SK-N-SH (cell line): ENCODE measurements at regions not wholly inside any gene's neighbourhood (a gene's known extent, or its start where the extent isn't known, plus 50 kb on each side); places are given as distances from the start of the nearest gene placed in this dataset.
"Not testable (repeated sequence)": the region's sequence is repeated elsewhere in the genome, so short reads cannot be mapped to it uniquely, and the experiment has no call there.

Source experiments
- CTCF ChIA-PET: fragments of 300-600, 350-600 bp; formaldehyde crosslinking; extraction: SDS; loops from one replicate; lab custom pipeline; 2021; lab: Yijun Ruan, JAX
- POLR2A ChIA-PET: fragments of 350-600 bp; sonication (Branson Sonifier 250); formaldehyde crosslinking; extraction: SDS; loops from one replicate; lab custom pipeline; 2020; ENCODE audit warnings: antibody characterized with exemption, inconsistent platforms; lab: Yijun Ruan, JAX
- DNase-seq: peaks from one replicate; pipeline ENCODE4 v3.0.0; 2012
- H2AFZ ChIP-seq: fragments of 200-600 bp; sonication (generic); 2 replicates; pipeline ENCODE4 v1.8.1; 2016; ENCODE audit warnings: antibody characterized with exemption, mild to moderate bottlenecking, low read depth
- H3F3A ChIP-seq: fragments of 200-600 bp; sonication (generic); replicated peaks from 2 replicates; pipeline ENCODE3; 2016; ENCODE audit warnings: antibody characterized with exemption, mild to moderate bottlenecking; ENCODE audit not compliant: insufficient read depth
- H3K27ac ChIP-seq, 2 experiments: fragments of 200-500 bp in 1 of 2; fragments of 200-600 bp in 1 of 2; sonication (Bioruptor generic) in 1 of 2; sonication (generic), shearing (Covaris generic) in 1 of 2; 2 replicates each; pipeline versions ENCODE4 v1.5.1 to v1.6.1; 2014 to 2016; ENCODE audit warnings: low read depth in 2 of 2, inconsistent platforms in 1 of 2, low read length in 1 of 2, mild to moderate bottlenecking in 1 of 2, mixed read lengths in 1 of 2
- H3K27me3 ChIP-seq: fragments of 200-600 bp; sonication (generic), shearing (Covaris generic); 2 replicates; pipeline ENCODE4 v1.6.1; 2016; ENCODE audit warnings: mixed run types; ENCODE audit not compliant: insufficient read depth
- H3K36me3 ChIP-seq, 2 experiments: fragments of 200-500 bp in 1 of 2; fragments of 200-600 bp in 1 of 2; sonication (Bioruptor generic) in 1 of 2; sonication (generic) in 1 of 2; replicated peaks in 1 of 2; 2 replicates each; pipeline versions ENCODE3 to v1.5.1; 2014 to 2016; ENCODE audit warnings: low read length in 1 of 2, mild to moderate bottlenecking in 1 of 2; ENCODE audit not compliant: insufficient read depth in 2 of 2, control insufficient read depth in 1 of 2
- H3K4me1 ChIP-seq, 2 experiments: fragments of 200-500 bp in 1 of 2; fragments of 200-600 bp in 1 of 2; sonication (Bioruptor generic) in 1 of 2; sonication (generic), shearing (Covaris generic) in 1 of 2; 2 replicates each; pipeline versions ENCODE4 v1.5.1 to v1.6.1; 2014 to 2016; ENCODE audit warnings: low read depth in 1 of 2, low read length in 1 of 2, mixed run types in 1 of 2; ENCODE audit not compliant: insufficient read depth in 2 of 2, control insufficient read depth in 1 of 2
- H3K4me2 ChIP-seq: fragments of 200-600 bp; sonication (generic), shearing (Covaris generic); 2 replicates; pipeline ENCODE4 v1.6.1; 2017; ENCODE audit warnings: mixed run types
- H3K4me3 ChIP-seq, 2 experiments: fragments of 200-500 bp in 1 of 2; fragments of 200-600 bp in 1 of 2; sonication (Bioruptor generic) in 1 of 2; sonication (generic), shearing (Covaris generic) in 1 of 2; 2 replicates each; pipeline versions ENCODE4 v1.5.1 to v1.8.1; 2014 to 2016; ENCODE audit warnings: low read depth in 2 of 2, inconsistent platforms in 1 of 2, low read length in 1 of 2, mild to moderate bottlenecking in 1 of 2, mixed read lengths in 1 of 2, moderate library complexity in 1 of 2
- H3K79me2 ChIP-seq: fragments of 200-600 bp; sonication (generic); 2 replicates; pipeline ENCODE4 v1.8.1; 2017; ENCODE audit warnings: mild to moderate bottlenecking; ENCODE audit not compliant: insufficient read depth
- H3K9ac ChIP-seq: fragments of 200-600 bp; sonication (generic); 2 replicates; pipeline ENCODE4 v1.6.1; 2017; ENCODE audit warnings: mixed run types
- H3K9me2 ChIP-seq: fragments of 200-600 bp; sonication (generic); 2 replicates; pipeline ENCODE4 v1.6.1; 2017; ENCODE audit warnings: mixed run types
- H3K9me3 ChIP-seq: fragments of 200-600 bp; sonication (generic); 2 replicates; pipeline ENCODE4 v1.6.1; 2017; ENCODE audit warnings: mixed run types, mild to moderate bottlenecking, moderate library complexity
- H4K20me1 ChIP-seq: fragments of 200-600 bp; sonication (generic); 2 replicates; pipeline ENCODE4 v1.6.1; 2017; ENCODE audit warnings: mild to moderate bottlenecking, mixed run types; ENCODE audit not compliant: insufficient read depth
- CTCF ChIP-seq: fragments of 200-600 bp; sonication (generic); IDR thresholded peaks from 2 replicates; pipeline ENCODE4 v1.6.1; 2017; ENCODE audit warnings: antibody characterized with exemption, mild to moderate bottlenecking, moderate library complexity
- EZH2phosphoT487 ChIP-seq: fragments of 200-600 bp; sonication (generic); IDR thresholded peaks from 2 replicates; pipeline ENCODE4 v1.6.1; 2017; ENCODE audit warnings: low read depth, mixed run types, mild to moderate bottlenecking, antibody characterized with exemption, moderate library complexity, borderline replicate concordance
- FOSL2 ChIP-seq: IDR thresholded peaks from 2 replicates; pipeline ENCODE4 v1.4.0; 2012; ENCODE audit warnings: low read depth, mild to moderate bottlenecking, moderate library complexity, borderline replicate concordance
- FOXJ3 ChIP-seq: sonication (generic); formaldehyde crosslinking; IDR thresholded peaks from 2 replicates; pipeline ENCODE4 v1.5.1; 2020; ENCODE audit warnings: mild to moderate bottlenecking, missing genetic modification reagents
- GABPA ChIP-seq: IDR thresholded peaks from 2 replicates; pipeline ENCODE4 v1.4.0; 2012; ENCODE audit warnings: low read depth, mild to moderate bottlenecking
- GATA2 ChIP-seq: sonication (generic); formaldehyde crosslinking; IDR thresholded peaks from 2 replicates; pipeline ENCODE4 v1.5.0; 2020; ENCODE audit warnings: mild to moderate bottlenecking, missing genetic modification reagents
- JUND ChIP-seq: IDR thresholded peaks from 2 replicates; pipeline ENCODE4 v1.4.0; 2012
- NFIC ChIP-seq: IDR thresholded peaks from 2 replicates; pipeline ENCODE4 v1.4.0; 2012; ENCODE audit warnings: borderline replicate concordance
- PBX3 ChIP-seq: IDR thresholded peaks from 2 replicates; pipeline ENCODE4; 2012
- POLR2AphosphoS5 ChIP-seq: IDR thresholded peaks from 2 replicates; pipeline ENCODE4 v1.6.1; 2012; ENCODE audit warnings: low read depth, low read length
- RFX5 ChIP-seq: IDR thresholded peaks from 2 replicates; pipeline ENCODE4 v1.6.1; 2012; ENCODE audit warnings: mild to moderate bottlenecking, improper control_type of control experiment, low read length
- RXRA ChIP-seq: IDR thresholded peaks from 2 replicates; pipeline ENCODE4 v1.4.0; 2012; ENCODE audit warnings: low read depth, mild to moderate bottlenecking, borderline replicate concordance
- TCF12 ChIP-seq: IDR thresholded peaks from 2 replicates; pipeline ENCODE4 v1.4.0; 2012
- TEAD4 ChIP-seq: IDR thresholded peaks from 2 replicates; pipeline ENCODE4 v1.4.0; 2012; ENCODE audit warnings: mild to moderate bottlenecking, borderline replicate concordance; ENCODE audit not compliant: insufficient read depth
- USF1 ChIP-seq: IDR thresholded peaks from 2 replicates; pipeline ENCODE4 v1.4.0; 2012; ENCODE audit warnings: low read depth, borderline replicate concordance
- YY1 ChIP-seq: IDR thresholded peaks from 2 replicates; pipeline ENCODE4 v1.4.0; 2012; ENCODE audit warnings: low read depth, mild to moderate bottlenecking
- WGBS: methylation state at CpG from one replicate; pipeline ENCODE4 v1.1.6; 2017; ENCODE audit warnings: low lambda C conversion rate; 5-methylcytosine and 5-hydroxymethylcytosine counted together

GRCh38 chr4:59772641-59773139, 1427.4 kb upstream of the ADGRL3 start:
- no peak overlapping the region for H3K4me2 ChIP-seq

GRCh38 chr4:59780271-59780670, 1419.9 kb upstream of the ADGRL3 start:
- WGBS: 8% methylated on average over 3 of the region's 3 CpGs

More at GRCh38 chr4:59772641-59773139, 1427.4 kb upstream of the ADGRL3 start:
- Histone ChIP-seq H3K4me3 (no peak overlapping the region), H3K9me3 (no peaks in the 10 kb centered on the region), H3K36me3 (no peaks in the 10 kb centered on the region), H4K20me1 (no peaks in the 10 kb centered on the region), H3F3A (no peaks in the 10 kb centered on the region), H3K27ac (no peak overlapping the region), H3K79me2 (no peaks in the 10 kb centered on the region), H2AFZ (no peak overlapping the region), H3K9me2 (no peaks in the 10 kb centered on the region), H3K27me3 (no peaks in the 10 kb centered on the region), H3K4me1 (no peaks in the 10 kb centered on the region), H3K9ac (no peak overlapping the region)
- POLR2A ChIA-PET: no interaction called here
- DNase-seq: no peak
- TF ChIP-seq FOXJ3: no peak
- TF ChIP-seq EZH2phosphoT487: no peak
- no peak for TF ChIP-seq NFIC
- TF ChIP-seq POLR2AphosphoS5: no peak
- no peak for TF ChIP-seq CTCF
- TF ChIP-seq TEAD4: no peak
- TF ChIP-seq RFX5: no peak
- no peak for TF ChIP-seq JUND
- no peak for TF ChIP-seq GATA2 (CRISPR knock-in tag)
- TF ChIP-seq FOSL2: no peak
- no peak for TF ChIP-seq GABPA
- WGBS: 22% methylated on average over 1 of the region's 1 CpG
- CTCF ChIA-PET: no interaction called here

GRCh38 chr4:59805176-59805575, 1395.0 kb upstream of the ADGRL3 start:
- Histone ChIP-seq H3K9me2 (no peaks in the 10 kb centered on the region), H2AFZ (no peak overlapping the region), H3K27ac (no peak overlapping the region), H3K9me3 (no peaks in the 10 kb centered on the region), H3K4me3 (no peak overlapping the region), H3K27me3 (no peaks in the 10 kb centered on the region), H3K36me3 (no peaks in the 10 kb centered on the region), H4K20me1 (no peaks in the 10 kb centered on the region), H3K4me2 (no peak overlapping the region), H3K9ac (no peak overlapping the region), H3F3A (no peaks in the 10 kb centered on the region), H3K79me2 (no peaks in the 10 kb centered on the region), H3K4me1 (no peaks in the 10 kb centered on the region)
- TF ChIP-seq RFX5: no peak
- TF ChIP-seq USF1: no peak
- TF ChIP-seq TCF12: no peak
- TF ChIP-seq RXRA: no peak
- TF ChIP-seq PBX3: no peak
- TF ChIP-seq YY1: no peak
- no peak for TF ChIP-seq POLR2AphosphoS5
- POLR2A ChIA-PET: no interaction called here
- no peak for DNase-seq
- CTCF ChIA-PET: no interaction called here
- 74% methylated on average over 1 of the region's 1 CpG for WGBS

More at GRCh38 chr4:59780271-59780670, 1419.9 kb upstream of the ADGRL3 start:
- H3K27ac ChIP-seq, CTCF ChIA-PET, H3K4me3 ChIP-seq, H3K36me3 ChIP-seq, H2AFZ ChIP-seq, DNase-seq, H3K79me2 ChIP-seq, H3K4me2 ChIP-seq, POLR2A ChIA-PET, H3K9ac ChIP-seq, H4K20me1 ChIP-seq, H3K9me3 ChIP-seq, H3K9me2 ChIP-seq, H3F3A ChIP-seq, H3K4me1 ChIP-seq, H3K27me3 ChIP-seq: not testable (repeated sequence)
